Thymus (tissue), 11 donors: ENCODE measurements at regions not wholly inside any gene's neighbourhood (a gene's known extent, or its start where the extent isn't known, plus 50 kb on each side); places are given as distances from the start of the nearest gene placed in this dataset.

Experiments used
- DNase-seq, 9 donors: peaks; one replicate each; pipeline ENCODE4 v3.0.0-alpha.2; 2013; ENCODE audit warnings: low spot score in 9 of 9, low read depth in 6 of 9, missing footprints in 1 of 9
- H3K27ac ChIP-seq, 2 donors: one replicate each; pipeline ENCODE4 v1.5.1; 2013; ENCODE audit warnings: control low read depth in 1 of 2, low read depth in 1 of 2, low read length in 1 of 2, mild to moderate bottlenecking in 1 of 2, moderate library complexity in 1 of 2
- H3K27me3 ChIP-seq, 2 donors: one replicate each; pipeline ENCODE4 v1.5.1; 2013; ENCODE audit warnings: low read length in 1 of 2; ENCODE audit not compliant: control insufficient read depth in 2 of 2, insufficient read depth in 1 of 2
- H3K36me3 ChIP-seq, 2 donors: one replicate each; pipeline ENCODE4 v1.5.1; 2013; ENCODE audit warnings: low read length in 1 of 2, mild to moderate bottlenecking in 1 of 2, moderate library complexity in 1 of 2; ENCODE audit not compliant: control insufficient read depth in 2 of 2, insufficient read depth in 2 of 2
- H3K4me1 ChIP-seq, 2 donors: one replicate each; pipeline ENCODE4 v1.5.1; 2013; ENCODE audit warnings: low read length in 2 of 2; ENCODE audit not compliant: control insufficient read depth in 2 of 2, insufficient read depth in 2 of 2
- H3K4me3 ChIP-seq, 2 donors: one replicate each; pipeline ENCODE4 v1.5.1; 2013; ENCODE audit warnings: low read length in 2 of 2, control low read depth in 1 of 2, mild to moderate bottlenecking in 1 of 2
- H3K9me3 ChIP-seq, 2 donors: one replicate each; pipeline ENCODE4 v1.5.1; 2013; ENCODE audit warnings: low read length in 1 of 2, mild to moderate bottlenecking in 1 of 2; ENCODE audit not compliant: control insufficient read depth in 2 of 2, insufficient read depth in 1 of 2
- WGBS: extraction: QIAGEN DNeasy Blood & Tissue Kit; methylation state at CpG from one replicate; pipeline ENCODE4 v1.1.7; 2013; 5-methylcytosine and 5-hydroxymethylcytosine counted together
- donor health status: healthy.

DNA sequence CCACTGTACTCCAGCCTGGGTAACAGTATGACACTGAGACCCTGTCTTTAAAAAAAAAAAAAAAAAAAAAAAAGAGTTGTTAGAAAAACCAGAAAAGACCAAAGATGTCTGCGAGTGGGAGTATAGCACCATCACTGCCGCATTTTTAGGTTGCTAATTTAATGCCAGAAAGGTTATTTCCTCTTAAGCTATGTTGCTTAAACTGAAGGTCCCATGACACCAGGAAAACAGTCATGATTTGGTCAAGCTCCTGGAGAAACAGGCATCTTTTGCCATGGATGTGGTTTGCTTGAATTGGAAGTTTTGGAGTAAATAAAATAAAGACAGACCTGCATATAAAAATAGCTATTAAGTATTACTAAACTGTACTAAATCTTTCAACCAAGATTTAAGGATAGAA, 68.3 kb upstream of the TNFRSF21 start:
- no peaks in the 10 kb centered on the region for H3K9me3 ChIP-seq
- H3K4me1 ChIP-seq, result no peaks in the 10 kb centered on the region
- H3K27ac ChIP-seq, result no peak overlapping the region
- no peaks in the 10 kb centered on the region for H3K27me3 ChIP-seq
- 98% methylated on average over 2 of the region's 2 CpGs for WGBS
- H3K4me3 ChIP-seq, result no peak overlapping the region
- no peaks in the 10 kb centered on the region for H3K36me3 ChIP-seq
- no peak for DNase-seq

DNA sequence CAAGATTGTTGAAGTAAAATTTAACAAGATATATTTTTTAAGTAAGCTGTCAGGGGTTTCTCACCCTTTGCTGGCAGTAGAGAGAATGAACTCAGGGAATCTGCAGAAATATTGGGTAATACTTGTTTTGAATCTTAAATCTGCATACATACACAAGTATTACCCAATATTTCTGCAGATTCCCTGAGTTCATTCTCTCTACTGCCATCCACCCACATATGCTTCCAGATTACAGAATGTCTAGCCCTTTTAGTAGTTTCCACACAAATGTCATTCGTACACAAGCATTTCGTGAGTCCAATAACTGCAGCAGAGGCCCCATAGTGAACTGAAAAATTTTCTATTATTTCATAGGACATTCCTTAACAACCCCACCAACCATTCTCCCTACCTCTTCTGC, 69.6 kb upstream of the TNFRSF21 start:
- H3K27me3 ChIP-seq, result no peaks in the 10 kb centered on the region
- H3K4me1 ChIP-seq, result no peaks in the 10 kb centered on the region
- DNase-seq, result no peak
- H3K36me3 ChIP-seq, result no peaks in the 10 kb centered on the region
- H3K27ac ChIP-seq, result no peak overlapping the region
- no peak overlapping the region for H3K4me3 ChIP-seq
- H3K9me3 ChIP-seq, result no peaks in the 10 kb centered on the region
- 94% methylated on average over 2 of the region's 2 CpGs for WGBS

- no peaks in the 10 kb centered on the region for H3K36me3 ChIP-seq
- no peak overlapping the region for H3K27ac ChIP-seq
- no peaks in the 10 kb centered on the region for H3K9me3 ChIP-seq
- no peak overlapping the region for H3K4me3 ChIP-seq
- no peaks in the 10 kb centered on the region for H3K4me1 ChIP-seq
- DNase-seq, result no peak
- WGBS, result 98% methylated on average over 5 of the region's 5 CpGs
- no peaks in the 10 kb centered on the region for H3K27me3 ChIP-seq
These were observed 70.5 kb upstream of the TNFRSF21 start for GRCh38 chr6:47380251-47380650.

GRCh38 chr6:47381036-47381435, 71.3 kb upstream of the TNFRSF21 start:
- Histone ChIP-seq H3K36me3 (no peaks in the 10 kb centered on the region), H3K4me1 (no peaks in the 10 kb centered on the region), H3K4me3 (no peak overlapping the region), H3K9me3 (no peaks in the 10 kb centered on the region), H3K27me3 (no peaks in the 10 kb centered on the region), H3K27ac (no peak overlapping the region)
- 95% methylated on average over 2 of the region's 2 CpGs for WGBS
- DNase-seq, result no peak

- 97% methylated on average over 1 of the region's 1 CpG for WGBS
- Histone ChIP-seq H3K9me3 (no peaks in the 10 kb centered on the region), H3K36me3 (no peaks in the 10 kb centered on the region), H3K27me3 (no peaks in the 10 kb centered on the region), H3K4me3 (no peak overlapping the region), H3K4me1 (no peaks in the 10 kb centered on the region), H3K27ac (no peak overlapping the region)
- no peak for DNase-seq
These were observed 73.7 kb upstream of the TNFRSF21 start for GRCh38 chr6:47383360-47383759.

DNA sequence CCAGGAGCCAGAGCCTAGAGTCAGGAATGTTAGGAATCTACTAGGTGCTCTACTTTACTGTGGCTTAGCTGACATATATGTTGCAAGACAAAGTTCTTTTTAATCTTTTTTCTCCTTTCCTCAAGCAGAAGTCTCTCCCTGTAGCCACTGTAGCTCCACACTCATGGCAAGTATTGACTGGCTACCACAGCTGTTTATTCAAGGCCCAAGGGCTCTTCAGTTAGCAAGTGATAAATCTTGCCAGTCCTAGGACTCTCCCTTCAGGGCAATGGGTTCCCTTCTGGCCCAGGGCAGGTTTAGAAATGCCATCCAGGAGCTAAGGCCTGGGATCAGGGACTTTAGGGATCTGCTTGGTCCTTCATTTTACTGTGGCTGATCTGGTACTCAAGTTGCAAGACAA, 82.0 kb upstream of the TNFRSF21 start:
- DNase-seq, result no peak
- Histone ChIP-seq H3K4me1 (no peaks in the 10 kb centered on the region), H3K27ac (no peak overlapping the region), H3K4me3 (no peak overlapping the region), H3K36me3 (no peaks in the 10 kb centered on the region), H3K9me3 (peaks cover 0 to 3% of the 10 kb centered on the region in 2 donors), H3K27me3 (no peaks in the 10 kb centered on the region)

DNA sequence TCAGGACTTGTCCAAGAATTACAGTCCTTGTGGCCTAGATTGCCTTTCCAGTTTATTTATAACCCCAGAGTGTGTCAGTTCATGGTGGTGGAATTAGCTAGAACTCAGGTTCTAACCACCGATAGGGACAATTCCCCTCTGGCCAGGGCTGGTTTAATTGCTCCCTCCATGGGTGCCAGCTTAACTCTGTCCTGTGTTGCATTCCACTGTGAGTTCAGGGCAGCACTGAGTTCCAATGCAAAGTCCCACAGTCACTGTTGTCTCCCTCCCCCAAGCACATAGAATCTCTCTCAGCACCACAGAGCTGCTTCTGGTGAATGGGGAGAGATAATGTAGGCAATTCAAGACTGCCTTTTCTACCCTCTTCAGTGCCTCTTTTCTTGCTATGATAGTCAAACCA, 82.5 kb upstream of the TNFRSF21 start:
- no peak overlapping the region for H3K4me3 ChIP-seq
- H3K27ac ChIP-seq, result no peak overlapping the region
- no peaks in the 10 kb centered on the region for H3K27me3 ChIP-seq
- H3K4me1 ChIP-seq, result no peaks in the 10 kb centered on the region
- WGBS, result 98% methylated on average over 1 of the region's 1 CpG
- no peak for DNase-seq
- H3K36me3 ChIP-seq, result no peaks in the 10 kb centered on the region
- peaks cover 0 to 3% of the 10 kb centered on the region in 2 donors for H3K9me3 ChIP-seq

DNA sequence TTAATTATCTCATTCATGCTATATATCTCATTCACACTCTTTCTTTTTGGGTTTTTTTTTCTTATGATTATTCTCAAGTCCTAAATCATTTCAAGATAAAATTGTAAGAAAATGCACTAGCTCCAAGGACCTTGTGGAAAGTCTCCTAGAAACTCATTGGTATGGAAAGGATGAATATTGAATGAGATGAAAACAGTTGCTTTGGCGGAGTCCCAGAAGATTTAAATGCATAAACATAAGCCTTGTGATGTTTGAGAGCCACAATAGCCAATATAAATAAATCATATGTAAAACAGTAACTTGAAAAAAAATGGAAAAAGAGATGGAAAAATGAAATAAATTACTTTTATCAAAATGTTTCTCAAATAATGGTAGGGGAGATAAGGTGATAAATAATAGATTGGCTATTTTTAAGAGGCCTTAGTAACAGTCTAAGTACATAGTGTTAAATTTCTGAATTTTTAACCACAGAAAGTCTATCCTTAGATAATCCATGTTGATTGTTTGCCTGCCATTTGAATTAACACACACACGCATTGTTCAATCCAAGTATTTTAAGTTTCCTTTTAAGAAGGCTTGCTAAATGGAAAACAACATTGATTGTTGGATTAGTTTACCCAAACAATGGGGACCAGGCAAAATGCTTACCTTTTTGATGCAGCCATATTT, 81.1 kb upstream of the CD2AP start:
- Histone ChIP-seq H3K4me3 (no peak overlapping the region), H3K9me3 (no peaks in the 10 kb centered on the region), H3K27me3 (no peaks in the 10 kb centered on the region), H3K36me3 (no peaks in the 10 kb centered on the region), H3K27ac (no peak overlapping the region), H3K4me1 (no peaks in the 10 kb centered on the region)
- DNase-seq, result no peak
- WGBS, result over 99% methylated on average over 2 of the region's 2 CpGs

DNA sequence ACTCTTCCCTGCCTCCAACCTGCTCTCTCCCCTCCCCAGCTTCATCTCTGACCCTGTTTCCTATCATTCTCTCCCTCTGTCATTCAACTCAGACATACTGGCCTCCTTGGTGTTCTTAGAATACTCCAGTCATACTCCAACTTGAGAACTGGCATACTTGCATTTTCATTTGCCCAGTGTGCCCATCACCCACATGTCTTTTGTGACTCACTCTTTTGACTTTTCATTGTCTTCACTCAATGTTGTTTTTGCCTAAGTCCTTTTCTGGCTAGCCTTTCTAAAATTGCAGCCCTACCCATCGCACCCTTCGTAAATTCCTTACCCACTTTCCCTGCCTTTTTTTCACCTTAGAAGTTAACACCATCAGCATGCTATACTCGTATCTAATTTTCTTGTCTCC, 77.0 kb upstream of the CD2AP start:
- Histone ChIP-seq H3K4me3 (no peak overlapping the region), H3K9me3 (no peaks in the 10 kb centered on the region), H3K4me1 (peaks cover 0 to 2% of the 10 kb centered on the region in 2 donors), H3K27me3 (no peaks in the 10 kb centered on the region), H3K27ac (no peak overlapping the region), H3K36me3 (no peaks in the 10 kb centered on the region)
- 99% methylated on average over 3 of the region's 3 CpGs for WGBS
- DNase-seq, result no peak

- Histone ChIP-seq H3K36me3 (no peaks in the 10 kb centered on the region), H3K27ac (no peak overlapping the region), H3K9me3 (no peaks in the 10 kb centered on the region), H3K27me3 (no peaks in the 10 kb centered on the region), H3K4me1 (peaks cover 0 to 2% of the 10 kb centered on the region in 2 donors), H3K4me3 (no peak overlapping the region)
- DNase-seq, result no peak
- WGBS, result 96% methylated on average over 3 of the region's 3 CpGs
These were observed 75.5 kb upstream of the CD2AP start for GRCh38 chr6:47402081-47402480.
